ENCODE measurements at regions not wholly inside any gene's neighbourhood (a gene's known extent, or its start where the extent isn't known, plus 50 kb on each side); places are given as distances from the start of the nearest gene placed in this dataset.
A peak's percentile ranks its signal among the peaks of the same experiment; 100 is the strongest.

DNA sequence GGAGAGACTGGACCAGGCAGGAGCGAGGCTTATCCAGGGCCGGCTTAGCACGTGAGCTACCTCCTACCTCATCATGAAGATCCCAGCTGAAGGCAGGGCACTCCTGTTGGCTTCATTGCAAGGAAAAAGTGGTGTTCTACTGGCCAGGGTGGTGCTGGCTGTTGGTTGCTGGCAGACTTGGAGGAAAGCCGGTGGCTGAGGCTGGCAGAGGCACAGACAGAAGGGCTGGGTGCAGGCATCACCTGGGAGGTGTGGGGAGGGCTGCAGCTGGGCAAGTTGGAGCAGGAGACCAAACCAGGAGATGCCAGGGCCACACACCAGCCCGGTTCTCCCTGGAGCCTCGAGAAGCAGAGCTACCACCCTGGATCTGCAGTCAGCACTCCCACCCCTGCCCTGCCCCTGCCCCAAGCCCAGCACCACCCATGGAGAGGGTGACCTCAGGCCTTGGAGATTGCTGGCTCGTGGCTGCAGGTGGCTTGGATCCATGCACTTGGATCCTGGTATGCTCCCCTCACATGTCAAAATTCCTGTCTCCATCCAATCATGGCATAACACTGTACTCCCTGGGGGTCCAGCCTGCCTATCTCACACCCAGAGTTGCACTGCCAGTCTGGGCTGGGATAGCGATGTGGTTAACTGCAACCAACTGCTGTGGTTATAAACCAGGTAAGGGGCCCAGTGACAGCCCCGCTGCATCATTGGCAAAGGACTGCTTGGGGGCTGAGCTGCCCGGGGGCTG lies 49.7 kb downstream of the GLI2 start:
- no peak for DNase-seq

GRCh38 chr2:120786038-120786960 lies 50.6 kb downstream of the GLI2 start:
- DNase-seq = no peak

DNA sequence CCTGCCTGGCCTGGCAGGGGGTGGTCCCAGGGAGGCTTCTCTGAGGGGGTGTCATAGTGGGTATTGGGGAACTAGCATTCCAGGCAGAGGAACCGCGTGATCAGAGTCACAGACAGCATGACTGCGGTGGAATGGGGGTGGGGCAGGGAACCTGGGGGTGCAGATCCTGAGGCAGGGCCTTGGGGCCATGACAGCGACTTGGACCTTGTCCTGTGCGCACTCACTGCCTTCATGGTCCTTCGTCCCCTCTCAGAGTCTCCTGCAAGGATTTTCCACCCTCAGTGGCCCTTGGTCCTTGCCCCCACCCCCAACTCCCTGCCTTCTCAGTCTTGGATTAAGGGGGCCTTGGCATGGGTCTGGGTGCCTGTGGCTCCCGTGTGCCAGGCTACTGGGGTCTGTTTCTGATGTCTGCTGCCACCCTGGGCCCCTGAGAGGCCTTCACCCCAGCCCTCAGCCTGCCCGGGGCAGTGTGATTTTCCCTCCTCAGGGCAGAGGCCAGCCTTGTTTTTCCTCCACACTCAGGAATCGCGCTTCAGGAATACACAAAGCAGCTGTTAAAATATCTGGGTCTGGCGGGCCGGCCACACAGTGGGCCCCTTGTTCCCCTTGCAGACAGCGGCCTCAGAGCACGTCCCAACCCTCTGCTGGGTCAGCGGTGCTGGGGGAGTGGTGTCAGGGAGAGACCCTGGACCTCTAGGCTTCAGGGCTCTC lies 51.6 kb downstream of the GLI2 start:
- DNase-seq = no peak

DNA sequence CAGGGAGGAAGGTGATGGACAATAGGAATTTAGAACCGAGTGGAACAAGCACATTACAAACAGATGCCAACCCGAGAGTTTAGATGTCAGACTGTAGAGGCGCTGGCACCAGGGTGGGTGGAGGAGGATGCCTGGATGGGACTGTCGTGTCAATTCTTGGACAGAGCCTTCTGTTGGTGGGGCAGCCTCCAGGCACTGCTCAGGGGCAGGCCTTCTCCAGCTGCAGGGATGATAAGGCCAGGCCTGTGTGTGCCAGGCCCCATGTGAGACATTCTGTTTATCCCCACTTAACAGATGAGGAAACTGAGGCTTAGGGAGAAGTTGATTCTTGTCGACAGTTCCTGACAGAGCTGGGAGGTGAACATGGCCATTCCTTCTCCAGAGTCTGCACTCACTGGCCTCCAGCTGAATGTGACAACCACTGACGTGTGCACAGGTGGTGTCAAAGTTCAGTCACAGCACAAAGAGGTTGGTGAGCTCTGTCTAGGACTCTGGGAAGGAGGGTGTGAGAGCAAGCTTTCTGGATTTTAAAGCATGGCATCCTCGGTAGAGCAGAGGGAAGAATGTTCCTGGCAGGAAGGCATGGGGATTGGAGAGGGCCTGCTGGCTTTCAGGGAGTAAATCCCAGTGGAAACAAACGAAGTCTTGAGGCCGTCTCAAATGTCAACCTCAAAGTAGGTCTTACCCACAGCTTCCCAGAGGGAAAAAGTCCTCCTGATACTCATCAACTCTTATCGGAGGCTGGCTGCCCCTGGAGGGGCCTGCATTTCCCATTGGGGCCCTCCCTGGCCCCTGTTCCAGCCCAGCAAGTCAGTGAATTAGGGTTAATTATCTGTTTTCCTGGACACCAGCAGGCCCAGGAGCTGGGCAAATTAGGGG lies 52.4 kb downstream of the GLI2 start:
- DNase-seq = no peak

DNA sequence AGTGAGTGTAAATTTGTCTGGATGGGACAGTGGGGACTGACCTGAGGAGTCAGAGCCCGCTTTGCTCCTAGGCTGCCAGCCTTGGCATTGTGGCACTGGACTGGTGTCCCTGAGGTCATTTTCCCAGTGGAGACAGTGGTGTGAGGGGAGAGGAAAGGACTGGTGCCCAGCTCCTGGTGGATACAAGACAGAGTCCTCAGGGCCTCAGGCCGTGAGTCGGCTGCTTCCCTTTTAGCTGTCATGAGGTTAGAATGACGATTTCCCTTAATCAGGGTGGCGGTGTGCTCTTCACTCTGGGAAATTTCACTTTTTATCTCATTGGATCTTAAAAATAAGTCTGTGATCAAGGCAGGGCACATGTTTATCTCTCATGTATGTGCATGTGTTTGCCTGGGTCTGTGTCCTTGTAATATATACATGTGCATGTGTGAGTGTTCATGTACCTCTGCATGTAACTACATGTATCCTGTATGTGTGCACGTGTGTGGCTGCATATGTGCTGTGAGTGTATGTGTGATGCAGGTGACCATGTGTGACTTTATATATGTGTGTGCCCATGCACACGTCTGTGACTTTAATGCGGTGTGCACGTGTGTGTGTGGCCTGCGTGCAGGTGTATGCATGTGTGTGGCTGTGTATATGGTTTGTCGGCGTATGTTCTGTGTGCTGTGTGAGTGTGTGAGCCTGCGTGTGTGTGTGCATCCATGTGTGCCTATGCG lies 55.7 kb downstream of the GLI2 start:
- no peak for DNase-seq

DNA sequence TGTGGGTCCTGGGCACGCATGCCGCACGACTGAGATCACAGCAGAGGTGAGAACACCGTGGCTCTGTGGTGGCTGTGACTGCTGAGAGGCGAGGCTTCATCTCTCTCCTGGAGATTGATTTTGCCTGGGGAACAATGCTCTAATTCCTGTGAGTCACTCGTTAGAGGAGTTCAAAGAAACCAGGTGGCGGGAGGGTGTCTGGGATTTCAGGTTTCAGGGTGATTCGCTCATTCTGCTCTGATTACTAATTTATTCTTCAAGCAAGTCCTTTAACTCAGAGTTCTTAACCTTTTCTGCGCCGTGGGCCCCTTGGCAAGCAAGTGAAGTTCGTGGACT lies 56.3 kb downstream of the GLI2 start:
- peak; percentile 4 for DNase-seq

DNA sequence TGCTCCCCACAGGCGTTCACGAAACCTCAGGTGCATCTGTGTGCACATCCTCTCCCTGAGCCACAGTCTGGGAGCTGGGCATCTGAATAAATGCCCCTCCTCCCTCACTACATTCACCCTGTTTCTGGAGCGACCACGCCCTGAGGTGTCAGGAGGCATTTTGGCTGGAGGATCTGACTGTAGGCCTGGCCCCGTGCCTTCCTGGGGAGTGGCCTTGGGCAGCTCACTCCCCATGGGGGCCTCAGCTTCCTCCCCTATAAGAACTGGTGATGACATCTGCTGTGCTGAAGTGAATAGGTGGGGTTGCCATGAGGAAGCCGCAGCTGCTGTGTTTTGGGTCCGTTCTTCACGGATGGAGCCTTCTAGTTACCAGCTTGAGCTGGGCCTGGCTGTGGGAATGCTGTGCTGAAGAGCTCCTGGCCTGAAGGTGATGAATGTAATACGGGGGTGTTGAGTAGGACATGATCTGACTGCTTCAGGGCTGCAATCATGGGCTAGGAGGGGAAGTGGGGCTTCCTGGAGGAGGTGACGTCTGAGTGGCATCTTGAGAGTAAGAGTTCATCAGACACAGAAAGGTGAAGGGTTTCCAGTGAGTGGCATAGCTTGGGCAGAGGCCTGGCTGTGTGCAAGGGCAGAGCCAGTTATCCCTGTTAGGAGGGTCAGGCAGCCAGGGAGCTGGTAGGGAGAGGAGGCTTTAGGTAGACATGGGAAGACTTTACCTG lies 58.2 kb downstream of the GLI2 start:
- no peak for DNase-seq

GRCh38 chr2:120794716-120795115 lies 59.0 kb downstream of the GLI2 start:
- no peak for DNase-seq

DNA sequence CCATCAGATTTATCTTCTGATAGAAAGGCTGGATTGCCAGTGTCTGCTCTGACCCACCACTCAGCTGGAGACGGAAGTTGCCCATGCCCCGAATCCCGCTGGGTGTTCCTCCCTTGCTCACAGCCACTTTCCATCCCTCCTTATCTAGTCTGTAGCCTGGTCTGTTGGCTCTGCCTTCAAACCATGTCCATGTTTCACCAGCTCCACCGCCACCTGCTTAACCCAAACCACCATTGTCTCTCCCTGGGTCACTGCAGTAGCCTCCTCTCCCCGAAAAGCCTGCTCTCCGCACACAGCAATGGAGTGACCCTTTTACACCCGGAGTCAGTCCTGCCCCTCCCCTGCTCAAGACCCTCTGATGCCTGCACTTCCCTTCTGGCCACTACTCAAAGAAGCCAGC lies 60.4 kb downstream of the GLI2 start:
- no peak for DNase-seq

- DNase-seq = no peak
These were observed 62.0 kb downstream of the GLI2 start for GRCh38 chr2:120797421-120798221.

GRCh38 chr2:120798567-120799247 lies 63.0 kb downstream of the GLI2 start:
- no peak for DNase-seq

DNA sequence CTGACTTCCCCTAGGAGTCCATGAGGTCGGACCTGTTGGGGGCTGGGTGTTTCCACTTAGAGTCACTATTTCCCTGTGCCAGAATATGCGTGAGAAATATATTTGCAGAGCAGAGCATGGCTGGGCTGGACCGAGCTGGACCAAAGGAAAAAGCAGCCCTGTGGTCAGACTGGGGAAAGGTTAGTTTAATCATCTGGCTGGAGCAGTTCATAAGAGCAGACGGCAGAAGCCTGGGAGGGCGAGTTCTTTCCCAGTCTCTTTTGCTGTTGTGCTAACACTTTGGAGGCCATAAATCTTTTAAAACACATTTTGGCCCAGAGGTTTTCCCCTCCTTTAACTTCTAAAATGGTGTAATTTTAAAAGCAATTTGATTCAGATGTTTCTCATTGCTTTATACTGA lies 66.5 kb downstream of the GLI2 start:
- DNase-seq = no peak

GRCh38 chr2:120802867-120803484 lies 67.3 kb downstream of the GLI2 start:
- DNase-seq = no peak

- no peak for DNase-seq
These were observed 68.2 kb downstream of the GLI2 start for GRCh38 chr2:120803764-120804335.

- no peak for DNase-seq
These were observed 68.8 kb downstream of the GLI2 start for GRCh38 chr2:120804459-120804858.

GRCh38 chr2:120805011-120805410 lies 69.3 kb downstream of the GLI2 start:
- DNase-seq = no peak

- DNase-seq = no peak
These were observed 69.9 kb downstream of the GLI2 start for GRCh38 chr2:120805602-120806001.

DNA sequence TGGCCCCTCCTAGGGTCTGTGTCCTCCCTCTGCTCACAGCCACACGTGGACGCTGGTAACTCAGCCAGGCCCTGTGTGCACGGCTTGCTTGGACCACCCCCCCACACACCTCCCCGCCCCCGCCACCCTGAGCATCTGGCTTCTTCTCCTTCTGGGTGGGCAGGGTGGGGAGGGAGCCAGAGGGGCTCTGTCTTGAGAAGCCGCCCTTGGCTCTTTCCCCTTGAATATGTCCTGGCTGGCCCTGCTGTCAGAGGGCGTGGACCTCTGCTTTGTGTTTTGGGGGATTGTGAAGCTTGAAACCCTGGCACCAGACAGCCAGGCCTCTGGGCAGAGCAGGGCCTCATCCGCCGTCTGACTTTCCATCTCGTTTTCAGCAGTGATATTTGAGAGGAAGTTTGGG lies 72.1 kb downstream of the GLI2 start:
- no peak for DNase-seq

GRCh38 chr2:120809151-120809550 lies 73.5 kb downstream of the GLI2 start:
- no peak for DNase-seq
